ENCODE measurements at regions not wholly inside any gene's neighbourhood (a gene's known extent, or its start where the extent isn't known, plus 50 kb on each side); places are given as distances from the start of the nearest gene placed in this dataset.

DNA sequence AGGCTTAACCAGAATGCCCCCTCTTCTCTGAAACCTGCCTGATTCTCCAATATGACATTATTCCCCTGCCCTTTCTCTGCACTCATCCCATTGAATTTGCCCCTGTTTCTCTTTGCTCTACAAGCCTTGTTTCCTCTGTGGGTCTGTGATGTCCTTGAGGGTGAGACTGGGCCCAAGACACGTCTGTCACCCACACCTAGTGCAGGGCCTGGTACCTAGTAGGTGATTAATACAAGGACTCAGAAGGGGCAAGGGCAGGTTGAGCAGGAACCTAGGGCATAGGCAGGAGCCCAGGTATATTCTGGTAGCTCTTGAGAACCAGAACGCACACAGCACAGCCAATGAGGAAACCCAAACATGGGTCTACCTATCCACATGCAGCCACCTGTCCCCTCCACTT, 81.9 kb upstream of the HMGXB4 start (continued):
- no peak for TF ChIP-seq ZBTB49 (tag by site-specific recombination; IDR thresholded peaks at IDR 0.05; ENCODE audit: low read depth)

DNA sequence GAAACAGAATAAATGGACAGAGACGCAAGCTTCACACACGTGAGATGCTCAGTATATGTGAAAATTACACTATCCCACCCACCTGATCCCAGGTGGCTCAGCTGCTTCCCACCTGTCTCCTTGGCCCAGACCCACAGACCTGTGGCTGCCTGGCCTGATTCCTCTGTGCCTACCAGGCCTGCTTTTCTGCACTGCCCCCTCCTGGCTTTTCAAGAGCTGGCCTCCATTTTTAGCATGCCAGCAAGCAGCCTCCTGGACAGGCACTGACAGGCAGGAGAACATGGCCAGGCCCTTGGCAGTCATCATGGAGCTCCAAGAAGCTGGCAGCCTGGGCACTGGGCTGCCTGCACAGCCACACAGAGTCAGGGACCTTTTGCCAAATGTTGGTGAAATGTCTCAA, 79.5 kb upstream of the HMGXB4 start:
- POLR2A ChIA-PET, result no interaction called here
- Histone ChIP-seq H3K27ac (ENCODE audit: extremely low read depth, low read depth, low read length) (no peak overlapping the region), H3K4me1 (ENCODE audit: control insufficient read depth, insufficient read depth, low read length) (no peaks in the 10 kb centered on the region), H3K9me3 (ENCODE audit: control insufficient read depth, insufficient read depth, low read depth, low read length) (no peaks in the 10 kb centered on the region), H3K4me3 (ENCODE audit: low read depth, low read length) (no peak overlapping the region), H3K36me3 (ENCODE audit: control insufficient read depth in 2 of 2, insufficient read depth in 1 of 2, low read length in 2 of 2) (no peaks in the 10 kb centered on the region)
- TF ChIP-seq ZSCAN30 (tag by site-specific recombination; IDR thresholded peaks at IDR 0.05) (no peak), ZNF596 (tag by site-specific recombination; IDR thresholded peaks at IDR 0.05) (no peak), SALL2 (tag by site-specific recombination; IDR thresholded peaks at IDR 0.05; ENCODE audit: borderline replicate concordance) (no peak), ZFP69B (tag by site-specific recombination; IDR thresholded peaks at IDR 0.05) (no peak), PRDM1 (tag by site-specific recombination; IDR thresholded peaks at IDR 0.05) (no peak), ZIC2 (tag by site-specific recombination; IDR thresholded peaks at IDR 0.05) (no peak), ZNF24 (tag by site-specific recombination; IDR thresholded peaks at IDR 0.05) (no peak), KLF17 (tag by site-specific recombination; IDR thresholded peaks at IDR 0.05) (no peak), ZNF501 (tag by site-specific recombination; IDR thresholded peaks at IDR 0.05) (no peak), ZNF544 (tag by site-specific recombination; IDR thresholded peaks at IDR 0.05) (no peak), RBAK (tag by site-specific recombination; IDR thresholded peaks at IDR 0.05) (no peak), ZNF18 (tag by site-specific recombination; IDR thresholded peaks at IDR 0.05) (no peak), ZNF514 (tag by site-specific recombination; IDR thresholded peaks at IDR 0.05) (no peak), ZNF48 (tag by site-specific recombination; IDR thresholded peaks at IDR 0.05) (no peak), YY2 (tag by site-specific recombination; IDR thresholded peaks at IDR 0.05) (no peak), ZNF488 (tag by site-specific recombination; IDR thresholded peaks at IDR 0.05) (no peak)
- TF ChIP-seq, protein P1, sequence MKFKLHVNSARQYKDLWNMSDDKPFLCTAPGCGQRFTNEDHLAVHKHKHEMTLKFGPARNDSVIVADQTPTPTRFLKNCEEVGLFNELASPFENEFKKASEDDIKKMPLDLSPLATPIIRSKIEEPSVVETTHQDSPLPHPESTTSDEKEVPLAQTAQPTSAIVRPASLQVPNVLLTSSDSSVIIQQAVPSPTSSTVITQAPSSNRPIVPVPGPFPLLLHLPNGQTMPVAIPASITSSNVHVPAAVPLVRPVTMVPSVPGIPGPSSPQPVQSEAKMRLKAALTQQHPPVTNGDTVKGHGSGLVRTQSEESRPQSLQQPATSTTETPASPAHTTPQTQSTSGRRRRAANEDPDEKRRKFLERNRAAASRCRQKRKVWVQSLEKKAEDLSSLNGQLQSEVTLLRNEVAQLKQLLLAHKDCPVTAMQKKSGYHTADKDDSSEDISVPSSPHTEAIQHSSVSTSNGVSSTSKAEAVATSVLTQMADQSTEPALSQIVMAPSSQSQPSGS (tag by site-specific recombination; IDR thresholded peaks at IDR 0.05; ENCODE audit: low read depth), result no peak
- TF ChIP-seq, protein P2, sequence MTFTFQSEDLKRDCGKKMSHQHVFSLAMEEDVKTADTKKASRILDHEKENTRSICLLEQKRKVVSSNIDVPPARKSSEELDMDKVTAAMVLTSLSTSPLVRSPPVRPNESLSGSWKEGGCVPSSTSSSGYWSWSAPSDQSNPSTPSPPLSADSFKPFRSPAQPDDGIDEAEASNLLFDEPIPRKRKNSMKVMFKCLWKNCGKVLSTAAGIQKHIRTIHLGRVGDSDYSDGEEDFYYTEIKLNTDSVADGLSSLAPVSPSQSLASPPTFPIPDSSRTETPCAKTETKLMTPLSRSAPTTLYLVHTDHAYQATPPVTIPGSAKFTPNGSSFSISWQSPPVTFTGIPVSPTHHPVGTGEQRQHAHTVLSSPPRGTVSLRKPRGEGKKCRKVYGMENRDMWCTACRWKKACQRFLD (tag by site-specific recombination; IDR thresholded peaks at IDR 0.05), result no peak
- CTCF ChIA-PET, result interaction anchor here (0.6 to 2.6 kb wide), 7 partner anchors 9 to 56 kb away, joined by 3 to 8 read pairs (median 5); no protein-coding TSS in a partner anchor

Measured in HEK293 (cell line).